Heart right ventricle (tissue), 16 donors: ENCODE measurements at regions not wholly inside any gene's neighbourhood (a gene's known extent, or its start where the extent isn't known, plus 50 kb on each side); places are given as distances from the start of the nearest gene placed in this dataset.
"Not testable (repeated sequence)": the region's sequence is repeated elsewhere in the genome, so short reads cannot be mapped to it uniquely, and the experiment has no call there.

ENCODE experiments used
- ATAC-seq, 8 donors: fragments of 200-7000 bp; cut with Tn5 transposase; one replicate each; pipeline ENCODE4 v1.9.1; 2020; ENCODE audit warnings: mild to moderate bottlenecking in 8 of 8, moderate library complexity in 8 of 8, moderate number of reproducible peaks in 1 of 8
- DNase-seq, 2 donors: peaks; one replicate each; pipeline ENCODE4 v3.0.0-alpha.2; 2020
- H3K27ac ChIP-seq, 10 donors: fragments of 200-600 bp; sonication (generic) in 2 of 10; one replicate each; pipeline versions ENCODE4 v1.5.0 to v1.8.0; 2020 to 2022; ENCODE audit warnings: mild to moderate bottlenecking in 3 of 10
- H3K27me3 ChIP-seq, 7 donors: fragments of 200-600 bp; one replicate each; pipeline ENCODE4 v1.8.0; 2021 to 2022; ENCODE audit warnings: mild to moderate bottlenecking in 2 of 7
- H3K36me3 ChIP-seq, 9 donors: fragments of 200-600 bp; sonication (generic) in 1 of 9; one replicate each; pipeline versions ENCODE4 v1.5.0 to v1.8.0; 2020 to 2022; ENCODE audit warnings: mild to moderate bottlenecking in 2 of 9
- H3K4me1 ChIP-seq, 9 donors: fragments of 200-600 bp; sonication (generic) in 1 of 9; one replicate each; pipeline versions ENCODE4 v1.5.0 to v1.8.0; 2020 to 2022; ENCODE audit warnings: mild to moderate bottlenecking in 4 of 9
- H3K4me3 ChIP-seq, 10 donors: fragments of 200-600 bp; sonication (generic) in 2 of 10; one replicate each; pipeline versions ENCODE4 v1.5.0 to v1.8.0; 2020 to 2022; ENCODE audit warnings: mild to moderate bottlenecking in 7 of 10, moderate library complexity in 2 of 10
- H3K9me3 ChIP-seq, 11 donors: fragments of 200-600 bp in 10 of 11; sonication (generic) in 2 of 11; one replicate each; pipeline versions ENCODE4 v1.5.0 to v1.8.0; 2013 to 2022; ENCODE audit warnings: mild to moderate bottlenecking in 2 of 11, control low read depth in 1 of 11, moderate library complexity in 1 of 11
- WGBS, 2 donors: extraction: QIAGEN DNeasy Blood & Tissue Kit; methylation state at CpG; one replicate each; pipeline ENCODE4 v1.1.7; 2013; ENCODE audit warnings: inconsistent platforms in 1 of 2; 5-methylcytosine and 5-hydroxymethylcytosine counted together
- intact Hi-C, 10 donors: fragments of 100-400 bp; cut with DNase I; formaldehyde crosslinking; loops; one replicate each; pipeline versions ENCODE4 v1.11.1 to v1.14.2; 2022
- TF ChIP-seq, protein P1 (sequence below), 9 donors: fragments of 200-600 bp; sonication (generic) in 2 of 9; IDR thresholded peaks; one replicate each; pipeline versions ENCODE4 v1.5.0 to v1.8.0; 2021 to 2022; ENCODE audit warnings: antibody characterized with exemption in 9 of 9, mild to moderate bottlenecking in 5 of 9, moderate library complexity in 1 of 9
- donor health status: Arrhythmogenic right ventricular cardiomyopathy.
- donor health status: ischemic (EF 13 %, LVEDD 7.1; RV severe dilation, severe dysfunction).
- donor health status: healthy with polysubstance abuse.
- donor health status: DM: no; HTN: yes; CAD: no.
- donor health status: DM: no; HTN: no; CAD: no.
- donor health status: ischemic (EF 25% LVEDD 6.9; RV normal size, moderate dysfunction).
- donor health status: ischemic (EF 25% LVEDD 5.7; RV mildly dilated, moderate dysfunction).
- donor health status: healthy.
- donor health status: DM: yes; HTN: yes; CAD: no.
- donor health status: Ischemic cardiomyopathy.
- donor health status: ischemic (EF 35%, LVEDD 5.7; RV mildly dilated, moderate dysfunction).
- donor health status: nonischemic (EF 11% LVEDD 7.7; RV severe dilation, severe dysfunction).
- donor health status: DM: yes; HTN: yes; CAD: no.
- donor health status: PGD.
- donor health status: ischemic (EF 29% LVEDD 5.4; RV normal size, mild dysfunction).
- donor health status: nonischemic (EF 23%, LVEDD 6.1; RV moderate dilation, normal function).

DNA sequence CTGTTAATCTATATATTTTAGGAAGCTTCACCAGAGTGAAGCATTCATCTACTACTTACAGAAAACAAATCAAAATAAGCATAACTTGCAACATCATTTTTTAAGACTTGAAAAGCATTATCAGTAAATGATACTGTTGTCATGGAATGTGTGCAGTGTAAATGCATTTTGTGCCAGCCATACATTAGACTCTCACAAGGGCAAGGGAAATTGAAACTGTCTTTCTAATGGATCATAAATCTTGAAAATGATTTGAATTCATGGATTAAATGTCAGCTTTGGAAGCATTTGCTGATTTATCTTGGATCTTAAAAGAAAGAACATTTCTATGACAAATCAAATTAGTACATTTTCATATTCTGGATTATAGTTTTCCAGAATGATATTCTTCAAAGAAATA, 338.3 kb upstream of the SGO1 start:
- TF ChIP-seq, protein P1, sequence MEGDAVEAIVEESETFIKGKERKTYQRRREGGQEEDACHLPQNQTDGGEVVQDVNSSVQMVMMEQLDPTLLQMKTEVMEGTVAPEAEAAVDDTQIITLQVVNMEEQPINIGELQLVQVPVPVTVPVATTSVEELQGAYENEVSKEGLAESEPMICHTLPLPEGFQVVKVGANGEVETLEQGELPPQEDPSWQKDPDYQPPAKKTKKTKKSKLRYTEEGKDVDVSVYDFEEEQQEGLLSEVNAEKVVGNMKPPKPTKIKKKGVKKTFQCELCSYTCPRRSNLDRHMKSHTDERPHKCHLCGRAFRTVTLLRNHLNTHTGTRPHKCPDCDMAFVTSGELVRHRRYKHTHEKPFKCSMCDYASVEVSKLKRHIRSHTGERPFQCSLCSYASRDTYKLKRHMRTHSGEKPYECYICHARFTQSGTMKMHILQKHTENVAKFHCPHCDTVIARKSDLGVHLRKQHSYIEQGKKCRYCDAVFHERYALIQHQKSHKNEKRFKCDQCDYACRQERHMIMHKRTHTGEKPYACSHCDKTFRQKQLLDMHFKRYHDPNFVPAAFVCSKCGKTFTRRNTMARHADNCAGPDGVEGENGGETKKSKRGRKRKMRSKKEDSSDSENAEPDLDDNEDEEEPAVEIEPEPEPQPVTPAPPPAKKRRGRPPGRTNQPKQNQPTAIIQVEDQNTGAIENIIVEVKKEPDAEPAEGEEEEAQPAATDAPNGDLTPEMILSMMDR (IDR thresholded peaks at IDR 0.05) = no peak
- intact Hi-C loops = loop anchor here in 1 of 10 donors (5.0 kb wide), 1 partner anchor 157 kb away; no protein-coding TSS in a partner anchor
- ATAC-seq (no peak), DNase-seq (no peak)
- peaks cover 0 to 19% (median 0%) of the 10 kb centered on the region in 11 donors for H3K9me3 ChIP-seq
- H3K27ac ChIP-seq = no peak overlapping the region
- H3K36me3 ChIP-seq = no peaks in the 10 kb centered on the region
- H3K4me1 ChIP-seq = no peaks in the 10 kb centered on the region
- H3K27me3 ChIP-seq = no peaks in the 10 kb centered on the region
- H3K4me3 ChIP-seq = no peak overlapping the region

DNA sequence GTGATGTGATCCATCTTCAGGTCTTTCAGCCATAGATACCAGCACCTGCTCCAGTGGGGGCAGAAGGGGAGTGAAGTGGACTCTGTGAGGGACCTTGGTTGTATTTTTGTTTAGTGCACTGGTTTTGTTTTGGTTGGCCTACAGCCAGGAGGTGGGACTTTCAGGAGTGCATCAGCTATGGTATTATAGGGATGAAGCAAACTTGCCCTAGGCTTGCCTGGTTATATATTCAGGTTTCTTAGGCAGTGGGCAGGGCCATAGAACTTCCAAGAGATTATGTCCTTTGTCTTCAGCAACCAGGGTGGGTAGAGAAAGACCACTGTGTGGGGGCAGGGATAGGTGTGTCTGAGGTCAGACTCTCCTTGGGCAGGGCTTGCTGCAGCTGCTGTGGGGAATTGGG, 337.3 kb upstream of the SGO1 start:
- intact Hi-C loops = loop anchor here in 1 of 10 donors (5.0 kb wide), 1 partner anchor 156 kb away; no protein-coding TSS in a partner anchor
- no peak for ATAC-seq

DNA sequence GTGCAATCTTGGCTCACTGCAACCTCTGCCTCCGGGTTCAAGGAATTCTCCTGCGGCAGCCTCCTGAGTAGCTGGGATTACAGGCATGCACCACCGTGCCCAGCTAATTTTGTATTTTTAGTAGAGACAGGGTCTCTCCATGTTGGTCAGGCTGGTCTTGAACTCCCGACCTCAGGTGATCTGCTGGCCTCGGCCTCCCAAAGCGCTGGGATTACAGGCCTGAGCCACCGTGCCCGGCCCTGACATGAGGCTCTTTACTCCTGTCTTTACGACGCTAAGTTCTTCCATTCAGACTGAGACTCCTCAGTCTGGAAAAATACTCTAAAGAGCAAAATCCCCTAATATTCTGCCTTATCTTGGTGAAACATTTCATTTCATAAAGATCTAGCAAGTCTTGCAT, 331.3 kb upstream of the SGO1 start:
- peaks cover 0 to 17% (median 0%) of the 10 kb centered on the region in 11 donors for H3K9me3 ChIP-seq
- 95 to 96% methylated on average over 10 of the region's 10 CpGs for WGBS, 2 donors
- not testable (repeated sequence) for ATAC-seq, H3K27ac ChIP-seq, H3K4me3 ChIP-seq, H3K36me3 ChIP-seq, DNase-seq, H3K4me1 ChIP-seq, H3K27me3 ChIP-seq
- intact Hi-C loops = loop anchor here in 7 of 10 donors (10.0 kb wide), 5 partner anchors 217 to 1597 kb away; no protein-coding TSS in a partner anchor

More for the DNA sequence above, 337.3 kb upstream of the SGO1 start:
- no peaks in the 10 kb centered on the region for H3K4me1 ChIP-seq
- no peak for DNase-seq
- no peak overlapping the region for H3K27ac ChIP-seq
- no peaks in the 10 kb centered on the region for H3K27me3 ChIP-seq
- H3K9me3 ChIP-seq = peaks cover 0 to 19% (median 0%) of the 10 kb centered on the region in 11 donors
- H3K36me3 ChIP-seq = no peaks in the 10 kb centered on the region
- no peak overlapping the region for H3K4me3 ChIP-seq
- TF ChIP-seq, protein P1 (IDR thresholded peaks at IDR 0.05) = no peak

DNA sequence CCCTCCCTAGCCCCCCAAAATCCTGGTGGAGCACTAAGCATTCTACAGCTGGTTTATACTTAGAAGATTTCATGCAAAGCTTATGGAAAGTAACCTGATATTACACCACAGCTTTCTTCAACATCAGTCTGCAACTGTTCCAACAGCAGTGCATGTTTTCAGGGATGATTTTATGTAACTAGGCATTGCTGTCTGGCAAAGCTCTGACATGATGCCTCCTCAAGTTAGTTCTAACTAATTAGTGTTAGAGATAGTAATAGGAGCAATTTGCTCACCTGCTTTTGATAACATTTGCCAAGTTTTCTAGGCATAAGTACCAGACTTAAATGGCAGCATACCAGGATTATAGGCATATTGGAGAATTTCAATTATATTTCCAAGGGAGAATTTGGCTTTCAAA, 330.3 kb upstream of the SGO1 start:
- intact Hi-C loops = loop anchor here in 7 of 10 donors (10.0 kb wide), 5 partner anchors 218 to 1598 kb away; no protein-coding TSS in a partner anchor
- no peaks in the 10 kb centered on the region for H3K36me3 ChIP-seq
- no peak for ATAC-seq

DNA sequence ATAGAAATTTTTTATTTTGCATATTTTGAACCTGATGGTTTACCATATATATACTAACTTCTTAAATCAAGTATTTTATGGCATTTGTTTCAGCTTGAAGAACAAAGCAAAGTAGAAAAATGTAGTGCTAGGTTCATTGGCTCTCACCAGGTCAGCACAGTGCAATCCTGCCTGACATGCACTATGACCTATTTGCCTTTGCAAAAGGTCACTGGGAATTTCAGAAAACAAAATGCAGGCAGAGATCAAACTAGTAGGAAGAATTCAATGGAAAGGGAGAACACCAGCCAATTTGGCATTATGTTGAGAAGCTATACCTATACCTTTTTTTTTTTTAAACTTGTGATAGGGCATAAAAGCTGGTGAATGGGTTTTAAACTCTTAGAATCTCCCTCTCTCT, 329.8 kb upstream of the SGO1 start:
- intact Hi-C loops = loop anchor here in 7 of 10 donors (10.0 kb wide), 5 partner anchors 219 to 1599 kb away; no protein-coding TSS in a partner anchor
- H3K4me1 ChIP-seq = peaks cover 0 to 5% (median 0%) of the 10 kb centered on the region in 9 donors
- TF ChIP-seq, protein P1 (IDR thresholded peaks at IDR 0.05) = no peak

More for the DNA sequence above, 330.3 kb upstream of the SGO1 start:
- Histone ChIP-seq H3K27me3 (no peaks in the 10 kb centered on the region), H3K4me3 (no peak overlapping the region), H3K9me3 (peaks cover 0 to 17% (median 0%) of the 10 kb centered on the region in 11 donors), H3K4me1 (peaks cover 0 to 5% (median 0%) of the 10 kb centered on the region in 9 donors), H3K27ac (no peak overlapping the region)
- TF ChIP-seq, protein P1 (IDR thresholded peaks at IDR 0.05) = no peak
- DNase-seq = no peak

More for the DNA sequence above, 329.8 kb upstream of the SGO1 start:
- Histone ChIP-seq H3K4me3 (no peak overlapping the region), H3K9me3 (peaks cover 0 to 17% (median 0%) of the 10 kb centered on the region in 11 donors), H3K36me3 (no peaks in the 10 kb centered on the region), H3K27ac (no peak overlapping the region), H3K27me3 (no peaks in the 10 kb centered on the region)
- ATAC-seq (no peak), DNase-seq (no peak)
